Embryonic facial prominence (tissue), 1 donor: ENCODE measurements at regions not wholly inside any gene's neighbourhood (a gene's known extent, or its start where the extent isn't known, plus 50 kb on each side); places are given as distances from the start of the nearest gene placed in this dataset.
"Not testable (repeated sequence)": the region's sequence is repeated elsewhere in the genome, so short reads cannot be mapped to it uniquely, and the experiment has no call there.

ENCODE experiments used
- DNase-seq: peaks from one replicate; pipeline ENCODE4 v3.0.0-alpha.2; 2016; ENCODE audit errors: extremely low spot score

DNA sequence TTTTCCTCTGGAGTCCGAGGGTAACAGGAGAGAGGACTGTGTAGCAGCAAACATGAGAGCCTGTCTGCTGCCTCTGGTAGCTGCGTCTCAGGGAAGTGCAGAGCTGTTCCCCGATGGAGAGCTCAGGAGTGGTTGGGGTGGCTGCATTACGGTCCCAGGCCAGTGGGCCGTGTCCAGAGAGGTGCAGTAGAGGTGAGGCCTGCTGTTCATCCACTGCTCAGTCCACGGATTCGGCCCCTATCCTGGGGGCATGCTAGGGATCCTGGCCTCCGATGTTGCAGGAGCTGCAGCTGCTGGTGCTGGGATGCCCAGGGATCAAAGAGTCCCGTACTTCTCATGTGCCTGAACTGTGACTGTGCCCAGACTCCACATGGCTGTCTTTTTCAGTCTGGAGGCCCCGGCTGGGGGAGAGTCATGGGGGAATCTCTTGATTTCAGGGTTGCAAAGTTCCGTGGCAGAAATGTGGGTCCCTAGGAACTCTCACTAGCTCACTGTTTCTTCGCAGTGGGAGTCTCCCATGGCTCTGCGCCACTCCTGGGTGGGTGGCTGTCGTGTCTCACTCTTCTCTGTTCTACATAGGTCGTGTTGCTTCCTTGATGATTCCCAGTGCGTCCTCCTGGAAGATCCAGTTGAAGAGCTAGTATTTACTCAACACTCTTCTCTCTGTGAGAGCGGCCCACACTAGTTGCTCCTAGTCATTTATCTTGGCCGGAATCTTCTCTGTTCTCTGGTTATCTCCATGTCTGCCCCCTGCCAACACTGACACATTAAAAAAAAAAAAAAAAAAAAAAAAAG, 109.5 kb upstream of the CENPE start:
- no peak for DNase-seq

DNA sequence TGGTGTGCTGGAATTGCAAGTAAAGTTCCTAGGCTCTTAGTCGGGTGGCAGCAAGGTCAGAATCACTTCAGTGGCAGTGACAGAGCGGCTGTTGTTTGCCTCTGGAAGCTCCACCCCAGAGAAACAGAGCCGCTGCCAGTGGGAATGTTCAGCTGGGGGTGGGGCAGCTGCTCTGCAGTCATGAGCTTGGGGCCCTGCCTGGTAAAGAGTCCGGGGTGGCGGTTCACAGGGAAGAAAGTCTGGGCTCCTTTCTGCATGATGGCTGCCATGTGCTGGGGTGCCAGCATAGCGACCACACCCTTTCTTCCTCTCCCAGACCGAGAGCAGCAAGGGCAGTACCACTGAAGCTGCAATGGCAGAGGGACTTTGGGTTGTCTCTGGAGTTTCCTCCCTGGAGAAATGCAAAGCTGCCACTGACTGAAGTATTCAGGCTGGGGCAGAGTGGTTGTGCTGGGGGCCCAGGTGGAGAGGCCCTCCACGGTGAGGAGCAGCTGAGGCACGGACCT, 108.8 kb upstream of the CENPE start:
- peak; percentile 8 for DNase-seq

GRCh38 chr4:103305355-103305754, 107.2 kb upstream of the CENPE start:
- no peak for DNase-seq

DNA sequence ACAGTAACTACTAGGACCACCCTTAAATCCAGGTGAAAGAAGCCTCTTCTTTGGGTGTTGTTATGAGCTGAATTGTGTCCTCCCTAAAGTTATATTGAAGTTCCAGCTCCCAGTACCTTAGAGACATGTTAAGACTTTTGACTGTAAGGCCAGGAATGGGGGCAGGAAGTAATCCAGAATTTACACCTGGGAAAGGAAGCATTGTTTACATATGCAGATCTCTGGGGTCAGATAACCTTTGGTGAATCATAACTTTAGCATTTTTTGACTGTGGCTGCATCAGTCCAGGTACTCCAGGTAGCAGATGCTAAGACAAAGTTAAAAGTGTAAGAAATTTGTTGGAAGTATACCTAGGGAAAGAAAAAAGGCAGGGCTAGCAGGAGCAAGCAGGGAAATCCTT, 104.9 kb upstream of the CENPE start:
- DNase-seq = no peak

- no peak for DNase-seq
Observed at GRCh38 chr4:103292959-103293358, 94.8 kb upstream of the CENPE start.

GRCh38 chr4:103292373-103292772, 94.2 kb upstream of the CENPE start:
- DNase-seq = no peak

DNA sequence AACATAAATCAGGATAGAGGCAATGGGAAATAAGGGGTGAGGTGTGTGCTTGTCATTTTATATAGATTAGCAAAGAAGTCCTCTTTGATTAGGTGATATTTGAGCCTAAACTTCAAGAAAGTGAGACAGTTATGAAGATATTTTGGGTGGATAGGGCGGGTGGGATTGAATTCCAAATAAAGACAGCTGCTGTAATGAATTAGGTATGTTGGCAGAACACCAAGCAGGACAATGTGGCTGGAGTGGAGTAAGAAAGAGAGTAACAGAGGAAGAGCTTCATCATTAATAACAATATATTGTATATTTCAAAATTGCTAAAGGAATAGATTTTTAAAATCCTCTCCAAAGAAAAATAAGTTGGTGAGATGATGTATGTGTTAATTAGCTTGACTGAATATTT, 91.0 kb upstream of the CENPE start:
- DNase-seq = no peak

- no peak for DNase-seq
Observed at GRCh38 chr4:103272174-103272573, 74.0 kb upstream of the CENPE start.

DNA sequence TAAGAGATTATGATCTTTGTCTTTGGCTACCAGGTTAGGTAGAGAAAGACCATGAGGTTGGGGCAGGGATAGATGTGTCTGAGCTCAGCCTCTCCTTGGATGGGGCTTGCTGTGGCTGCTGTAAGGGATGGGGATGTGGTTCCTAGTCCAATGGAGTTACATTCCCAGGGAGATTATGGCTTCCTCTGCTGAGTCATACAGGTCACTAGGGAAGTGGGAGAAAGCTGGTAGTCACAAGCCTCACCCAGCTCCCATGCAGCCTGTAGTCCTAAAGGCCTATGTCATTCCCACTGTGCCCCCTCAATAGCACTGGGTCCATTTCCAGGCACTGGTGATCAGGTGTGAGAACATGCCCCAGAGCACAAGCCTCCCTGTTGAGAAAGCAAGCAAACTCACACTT, 70.6 kb upstream of the CENPE start:
- DNase-seq = no peak

GRCh38 chr4:103264905-103265304, 66.8 kb upstream of the CENPE start:
- DNase-seq = no peak

- DNase-seq = not testable (repeated sequence)
Observed at GRCh38 chr4:103256068-103256467, 57.9 kb upstream of the CENPE start.
